HG03432 (cell line): ENCODE measurements at regions not wholly inside any gene's neighbourhood (a gene's known extent, or its start where the extent isn't known, plus 50 kb on each side); places are given as distances from the start of the nearest gene placed in this dataset.

Experiments used
- ATAC-seq: cut with Tn5 transposase; IDR thresholded peaks from one replicate; pipeline ENCODE4 v1.9.1; 2021; ENCODE audit warnings: mild to moderate bottlenecking, moderate library complexity; ENCODE audit not compliant: unreplicated experiment

GRCh38 chr6:157769776-157770426 is 53.1 kb upstream of the SNX9 start:
- ATAC-seq = no peak

DNA sequence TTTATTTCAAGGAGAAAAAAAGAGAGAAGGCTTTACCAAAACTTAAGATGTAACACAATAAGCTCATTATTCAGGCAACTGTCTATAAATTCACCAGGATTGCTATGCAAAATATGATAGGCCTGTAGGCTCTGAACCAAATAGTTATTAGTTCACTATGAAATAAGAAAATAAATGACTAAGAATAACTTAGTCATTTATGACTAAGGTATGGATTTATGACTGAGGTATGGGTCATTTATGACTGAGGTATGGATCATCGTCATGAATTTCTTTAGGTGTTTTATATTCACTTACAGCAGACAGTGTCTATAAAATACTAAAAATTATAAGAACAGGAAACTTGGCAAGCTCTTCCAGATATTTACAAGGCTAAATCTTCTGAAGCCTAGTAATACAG is 52.1 kb upstream of the SNX9 start:
- ATAC-seq = no peak

GRCh38 chr6:157772820-157773219 is 50.2 kb upstream of the SNX9 start:
- ATAC-seq = no peak
